SK-N-SH treated with all-trans-retinoic acid at 6 μM for 48 hours (cell line): ENCODE measurements at regions not wholly inside any gene's neighbourhood (a gene's known extent, or its start where the extent isn't known, plus 50 kb on each side); places are given as distances from the start of the nearest gene placed in this dataset.

ENCODE experiments used
- GLIS3 ChIP-seq: fragments of 250-450 bp; sonication (Bioruptor Pico); IDR thresholded peaks from 2 replicates; pipeline ENCODE4 v1.5.0; 2020; ENCODE audit warnings: mild to moderate bottlenecking, moderate library complexity
- ZC3H10 ChIP-seq: fragments of 250-450 bp; sonication (Bioruptor Pico); IDR thresholded peaks from 2 replicates; pipeline ENCODE4 v1.5.1; 2021; ENCODE audit warnings: mild to moderate bottlenecking, moderate library complexity
- ZFP30 ChIP-seq: fragments of 450-650 bp; formaldehyde crosslinking; IDR thresholded peaks from 2 replicates; pipeline ENCODE4 v1.5.0; 2022; ENCODE audit warnings: mild to moderate bottlenecking, moderate library complexity
- ZNF70 ChIP-seq: fragments of 450-650 bp; formaldehyde crosslinking; IDR thresholded peaks from 2 replicates; pipeline ENCODE4 v1.5.0; 2020; ENCODE audit warnings: mild to moderate bottlenecking, moderate library complexity
- TF ChIP-seq, protein P1 (sequence below): fragments of 250-450 bp; sonication (Bioruptor Pico); IDR thresholded peaks from 2 replicates; pipeline ENCODE4 v1.8.0; 2021; ENCODE audit warnings: low read depth, mild to moderate bottlenecking, moderate library complexity, borderline replicate concordance

GRCh38 chr17:12247761-12248160, 227.1 kb downstream of the MAP2K4 start:
- no peak for TF ChIP-seq ZFP30 (CRISPR knock-in tag)
- TF ChIP-seq GLIS3: no peak
- no peak for TF ChIP-seq ZC3H10 (CRISPR knock-in tag)
- no peak for TF ChIP-seq ZNF70
- TF ChIP-seq, protein P1, sequence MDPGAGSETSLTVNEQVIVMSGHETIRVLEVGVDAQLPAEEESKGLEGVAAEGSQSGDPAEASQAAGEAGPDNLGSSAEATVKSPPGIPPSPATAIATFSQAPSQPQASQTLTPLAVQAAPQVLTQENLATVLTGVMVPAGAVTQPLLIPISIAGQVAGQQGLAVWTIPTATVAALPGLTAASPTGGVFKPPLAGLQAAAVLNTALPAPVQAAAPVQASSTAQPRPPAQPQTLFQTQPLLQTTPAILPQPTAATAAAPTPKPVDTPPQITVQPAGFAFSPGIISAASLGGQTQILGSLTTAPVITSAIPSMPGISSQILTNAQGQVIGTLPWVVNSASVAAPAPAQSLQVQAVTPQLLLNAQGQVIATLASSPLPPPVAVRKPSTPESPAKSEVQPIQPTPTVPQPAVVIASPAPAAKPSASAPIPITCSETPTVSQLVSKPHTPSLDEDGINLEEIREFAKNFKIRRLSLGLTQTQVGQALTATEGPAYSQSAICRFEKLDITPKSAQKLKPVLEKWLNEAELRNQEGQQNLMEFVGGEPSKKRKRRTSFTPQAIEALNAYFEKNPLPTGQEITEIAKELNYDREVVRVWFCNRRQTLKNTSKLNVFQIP (CRISPR knock-in tag): no peak
